ENCODE measurements at regions not wholly inside any gene's neighbourhood (a gene's known extent, or its start where the extent isn't known, plus 50 kb on each side); places are given as distances from the start of the nearest gene placed in this dataset.

DNA sequence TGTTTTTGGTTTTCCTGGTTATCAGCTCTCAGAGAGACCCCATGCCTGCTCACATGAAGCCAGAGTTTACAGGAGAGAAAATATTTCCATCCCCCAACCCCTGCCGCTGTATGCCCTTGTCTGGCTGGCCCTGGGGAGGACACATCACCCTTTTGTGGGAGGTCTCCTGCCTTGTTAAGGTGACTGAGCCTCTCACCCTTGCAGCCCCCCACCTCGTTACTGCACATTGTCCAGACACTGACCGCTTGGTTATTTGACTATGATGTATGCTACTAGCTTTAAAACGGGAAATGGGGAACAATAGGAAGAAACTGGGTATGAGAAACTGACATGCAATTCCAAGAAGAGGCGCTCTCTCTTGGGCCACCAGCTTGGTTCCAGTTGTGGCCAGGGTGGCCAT, 51.1 kb upstream of the RFPL3 start:
- no peak for DNase-seq
- Mint-ChIP-seq H3K36me3 (ENCODE audit: insufficient read depth) (no peaks in the 10 kb centered on the region), H3K27me3 (peaks cover 52 to 91% of the 10 kb centered on the region in 2 donors)

DNA sequence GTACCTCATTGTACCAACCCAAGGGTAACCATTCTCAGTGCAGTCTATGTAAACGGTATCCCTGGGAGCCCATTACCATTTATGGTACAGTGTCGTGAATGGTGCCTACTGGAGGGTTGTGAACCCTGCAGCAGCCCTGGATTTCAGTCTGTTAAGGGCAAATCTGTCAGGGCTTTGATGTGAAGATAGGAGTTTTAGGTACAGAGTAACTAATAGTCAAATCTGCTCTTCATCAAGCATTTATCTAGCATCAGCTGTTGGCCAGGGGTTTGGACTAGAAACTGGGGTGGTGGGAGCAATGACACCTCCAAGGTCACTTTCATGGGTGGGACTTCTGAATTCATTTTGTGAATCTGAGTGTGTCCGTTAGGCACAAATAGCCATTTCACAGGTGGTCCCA, 50.6 kb upstream of the RFPL3 start:
- Mint-ChIP-seq H3K27me3 (peaks cover 52 to 93% of the 10 kb centered on the region in 2 donors), H3K9me3 (no peaks in the 10 kb centered on the region)

More for the DNA sequence above, 51.1 kb upstream of the RFPL3 start:
- ATAC-seq (replicated peaks): no peak
- Mint-ChIP-seq H3K4me1 (ENCODE audit: low read depth in 2 of 2) (no peaks in the 10 kb centered on the region), H3K27ac (no peak overlapping the region), H3K9me3 (no peaks in the 10 kb centered on the region), H3K4me3 (no peak overlapping the region)

DNA sequence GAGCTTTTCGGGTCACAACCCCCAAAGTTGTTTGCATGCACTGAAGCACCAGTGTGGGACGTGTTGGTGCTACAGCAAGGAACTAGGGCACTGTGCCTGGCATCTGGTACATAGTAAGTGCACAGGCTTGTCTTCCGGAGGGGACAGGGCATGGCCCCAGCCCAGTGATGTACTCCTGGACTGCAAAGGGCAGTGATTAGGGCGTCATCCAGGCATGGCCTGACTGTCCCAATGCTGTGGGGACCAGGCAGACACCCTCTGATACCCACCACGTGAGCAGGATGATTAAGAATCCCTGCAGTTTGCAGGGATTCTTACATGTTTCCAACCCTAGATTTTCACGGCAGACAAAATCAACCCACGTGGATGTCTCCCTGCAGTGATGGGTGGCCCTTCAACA, 50.0 kb upstream of the RFPL3 start:
- ATAC-seq (replicated peaks) (no peak), DNase-seq (no peak)
- Mint-ChIP-seq H3K27ac (no peak overlapping the region), H3K36me3 (ENCODE audit: insufficient read depth) (no peaks in the 10 kb centered on the region), H3K27me3 (peaks cover 52 to 93% of the 10 kb centered on the region in 2 donors), H3K4me1 (ENCODE audit: low read depth in 2 of 2) (no peaks in the 10 kb centered on the region), H3K4me3 (no peak overlapping the region), H3K9me3 (no peaks in the 10 kb centered on the region)

More for the DNA sequence above, 50.6 kb upstream of the RFPL3 start:
- Mint-ChIP-seq H3K4me3 (no peak overlapping the region), H3K4me1 (ENCODE audit: low read depth in 2 of 2) (no peaks in the 10 kb centered on the region), H3K36me3 (ENCODE audit: insufficient read depth) (no peaks in the 10 kb centered on the region), H3K27ac (no peak overlapping the region)
- no peak for DNase-seq
- ATAC-seq (replicated peaks): no peak
